SK-N-SH (cell line): ENCODE measurements at regions not wholly inside any gene's neighbourhood (a gene's known extent, or its start where the extent isn't known, plus 50 kb on each side); places are given as distances from the start of the nearest gene placed in this dataset.
"Not testable (repeated sequence)": the region's sequence is repeated elsewhere in the genome, so short reads cannot be mapped to it uniquely, and the experiment has no call there.

Source experiments
- CTCF ChIA-PET: fragments of 300-600, 350-600 bp; formaldehyde crosslinking; extraction: SDS; loops from one replicate; lab custom pipeline; 2021; lab: Yijun Ruan, JAX
- POLR2A ChIA-PET: fragments of 350-600 bp; sonication (Branson Sonifier 250); formaldehyde crosslinking; extraction: SDS; loops from one replicate; lab custom pipeline; 2020; ENCODE audit warnings: antibody characterized with exemption, inconsistent platforms; lab: Yijun Ruan, JAX
- DNase-seq: peaks from one replicate; pipeline ENCODE4 v3.0.0; 2012
- H2AFZ ChIP-seq: fragments of 200-600 bp; sonication (generic); 2 replicates; pipeline ENCODE4 v1.8.1; 2016; ENCODE audit warnings: antibody characterized with exemption, mild to moderate bottlenecking, low read depth
- H3F3A ChIP-seq: fragments of 200-600 bp; sonication (generic); replicated peaks from 2 replicates; pipeline ENCODE3; 2016; ENCODE audit warnings: antibody characterized with exemption, mild to moderate bottlenecking; ENCODE audit not compliant: insufficient read depth
- H3K27ac ChIP-seq, 2 experiments: fragments of 200-500 bp in 1 of 2; fragments of 200-600 bp in 1 of 2; sonication (Bioruptor generic) in 1 of 2; sonication (generic), shearing (Covaris generic) in 1 of 2; 2 replicates each; pipeline versions ENCODE4 v1.5.1 to v1.6.1; 2014 to 2016; ENCODE audit warnings: low read depth in 2 of 2, inconsistent platforms in 1 of 2, low read length in 1 of 2, mild to moderate bottlenecking in 1 of 2, mixed read lengths in 1 of 2
- H3K27me3 ChIP-seq: fragments of 200-600 bp; sonication (generic), shearing (Covaris generic); 2 replicates; pipeline ENCODE4 v1.6.1; 2016; ENCODE audit warnings: mixed run types; ENCODE audit not compliant: insufficient read depth
- H3K36me3 ChIP-seq, 2 experiments: fragments of 200-500 bp in 1 of 2; fragments of 200-600 bp in 1 of 2; sonication (Bioruptor generic) in 1 of 2; sonication (generic) in 1 of 2; replicated peaks in 1 of 2; 2 replicates each; pipeline versions ENCODE3 to v1.5.1; 2014 to 2016; ENCODE audit warnings: low read length in 1 of 2, mild to moderate bottlenecking in 1 of 2; ENCODE audit not compliant: insufficient read depth in 2 of 2, control insufficient read depth in 1 of 2
- H3K4me1 ChIP-seq, 2 experiments: fragments of 200-500 bp in 1 of 2; fragments of 200-600 bp in 1 of 2; sonication (Bioruptor generic) in 1 of 2; sonication (generic), shearing (Covaris generic) in 1 of 2; 2 replicates each; pipeline versions ENCODE4 v1.5.1 to v1.6.1; 2014 to 2016; ENCODE audit warnings: low read depth in 1 of 2, low read length in 1 of 2, mixed run types in 1 of 2; ENCODE audit not compliant: insufficient read depth in 2 of 2, control insufficient read depth in 1 of 2
- H3K4me2 ChIP-seq: fragments of 200-600 bp; sonication (generic), shearing (Covaris generic); 2 replicates; pipeline ENCODE4 v1.6.1; 2017; ENCODE audit warnings: mixed run types
- H3K4me3 ChIP-seq, 2 experiments: fragments of 200-500 bp in 1 of 2; fragments of 200-600 bp in 1 of 2; sonication (Bioruptor generic) in 1 of 2; sonication (generic), shearing (Covaris generic) in 1 of 2; 2 replicates each; pipeline versions ENCODE4 v1.5.1 to v1.8.1; 2014 to 2016; ENCODE audit warnings: low read depth in 2 of 2, inconsistent platforms in 1 of 2, low read length in 1 of 2, mild to moderate bottlenecking in 1 of 2, mixed read lengths in 1 of 2, moderate library complexity in 1 of 2
- H3K79me2 ChIP-seq: fragments of 200-600 bp; sonication (generic); 2 replicates; pipeline ENCODE4 v1.8.1; 2017; ENCODE audit warnings: mild to moderate bottlenecking; ENCODE audit not compliant: insufficient read depth
- H3K9ac ChIP-seq: fragments of 200-600 bp; sonication (generic); 2 replicates; pipeline ENCODE4 v1.6.1; 2017; ENCODE audit warnings: mixed run types
- H3K9me2 ChIP-seq: fragments of 200-600 bp; sonication (generic); 2 replicates; pipeline ENCODE4 v1.6.1; 2017; ENCODE audit warnings: mixed run types
- H3K9me3 ChIP-seq: fragments of 200-600 bp; sonication (generic); 2 replicates; pipeline ENCODE4 v1.6.1; 2017; ENCODE audit warnings: mixed run types, mild to moderate bottlenecking, moderate library complexity
- H4K20me1 ChIP-seq: fragments of 200-600 bp; sonication (generic); 2 replicates; pipeline ENCODE4 v1.6.1; 2017; ENCODE audit warnings: mild to moderate bottlenecking, mixed run types; ENCODE audit not compliant: insufficient read depth
- CTCF ChIP-seq: fragments of 200-600 bp; sonication (generic); IDR thresholded peaks from 2 replicates; pipeline ENCODE4 v1.6.1; 2017; ENCODE audit warnings: antibody characterized with exemption, mild to moderate bottlenecking, moderate library complexity
- ELF1 ChIP-seq: IDR thresholded peaks from 2 replicates; pipeline ENCODE4 v1.4.0; 2012
- EZH2phosphoT487 ChIP-seq: fragments of 200-600 bp; sonication (generic); IDR thresholded peaks from 2 replicates; pipeline ENCODE4 v1.6.1; 2017; ENCODE audit warnings: low read depth, mixed run types, mild to moderate bottlenecking, antibody characterized with exemption, moderate library complexity, borderline replicate concordance
- FOSL2 ChIP-seq: IDR thresholded peaks from 2 replicates; pipeline ENCODE4 v1.4.0; 2012; ENCODE audit warnings: low read depth, mild to moderate bottlenecking, moderate library complexity, borderline replicate concordance
- FOXJ3 ChIP-seq: sonication (generic); formaldehyde crosslinking; IDR thresholded peaks from 2 replicates; pipeline ENCODE4 v1.5.1; 2020; ENCODE audit warnings: mild to moderate bottlenecking, missing genetic modification reagents
- GABPA ChIP-seq: IDR thresholded peaks from 2 replicates; pipeline ENCODE4 v1.4.0; 2012; ENCODE audit warnings: low read depth, mild to moderate bottlenecking
- IRF3 ChIP-seq: fragments of 150-350 bp; IDR thresholded peaks from 2 replicates; pipeline ENCODE4 v1.6.1; 2016; ENCODE audit warnings: mild to moderate bottlenecking, low read depth, low read length
- JUND ChIP-seq: IDR thresholded peaks from 2 replicates; pipeline ENCODE4 v1.4.0; 2012
- MAX ChIP-seq: IDR thresholded peaks from 2 replicates; pipeline ENCODE4 v1.4.0; 2012; ENCODE audit warnings: low read depth
- MEF2A ChIP-seq: IDR thresholded peaks from 2 replicates; pipeline ENCODE4 v1.4.0; 2012; ENCODE audit warnings: low read depth, borderline replicate concordance
- NRF1 ChIP-seq: IDR thresholded peaks from 2 replicates; pipeline ENCODE4 v1.6.1; 2012; ENCODE audit warnings: low read depth, mild to moderate bottlenecking, low read length
- PBX3 ChIP-seq: IDR thresholded peaks from 2 replicates; pipeline ENCODE4; 2012
- REST ChIP-seq: IDR thresholded peaks from 2 replicates; pipeline ENCODE4 v1.6.1; 2012; ENCODE audit warnings: mild to moderate bottlenecking, low read depth, low read length, moderate library complexity
- RFX5 ChIP-seq: IDR thresholded peaks from 2 replicates; pipeline ENCODE4 v1.6.1; 2012; ENCODE audit warnings: mild to moderate bottlenecking, improper control_type of control experiment, low read length
- TEAD4 ChIP-seq: IDR thresholded peaks from 2 replicates; pipeline ENCODE4 v1.4.0; 2012; ENCODE audit warnings: mild to moderate bottlenecking, borderline replicate concordance; ENCODE audit not compliant: insufficient read depth
- USF1 ChIP-seq: IDR thresholded peaks from 2 replicates; pipeline ENCODE4 v1.4.0; 2012; ENCODE audit warnings: low read depth, borderline replicate concordance
- USF2 ChIP-seq: fragments of 150-350 bp; IDR thresholded peaks from 2 replicates; pipeline ENCODE4 v1.6.1; 2017; ENCODE audit warnings: antibody characterized with exemption, low read length, low read depth, borderline replicate concordance
- WGBS: methylation state at CpG from one replicate; pipeline ENCODE4 v1.1.6; 2017; ENCODE audit warnings: low lambda C conversion rate; 5-methylcytosine and 5-hydroxymethylcytosine counted together

GRCh38 chr7:135872861-135873260 lies 104.3 kb downstream of the MTPN start:
- H3K27me3 ChIP-seq, H3K4me3 ChIP-seq, H3K4me1 ChIP-seq, H3K4me2 ChIP-seq, POLR2A ChIA-PET, H3K9ac ChIP-seq, DNase-seq, H4K20me1 ChIP-seq, H3F3A ChIP-seq, H2AFZ ChIP-seq, H3K36me3 ChIP-seq, H3K79me2 ChIP-seq, CTCF ChIA-PET, H3K27ac ChIP-seq, H3K9me2 ChIP-seq, H3K9me3 ChIP-seq: not testable (repeated sequence)
- 39% methylated on average over 4 of the region's 4 CpGs for WGBS

GRCh38 chr7:135862586-135863340 lies 114.2 kb upstream of the FAM180A start:
- Histone ChIP-seq H3K4me2 (no peak overlapping the region), H3K4me3 (no peak overlapping the region), H3K36me3 (no peaks in the 10 kb centered on the region), H4K20me1 (no peaks in the 10 kb centered on the region), H3F3A (no peaks in the 10 kb centered on the region), H2AFZ (no peak overlapping the region), H3K9me2 (no peaks in the 10 kb centered on the region), H3K27me3 (no peaks in the 10 kb centered on the region), H3K9me3 (no peaks in the 10 kb centered on the region), H3K4me1 (no peaks in the 10 kb centered on the region), H3K9ac (no peak overlapping the region), H3K79me2 (no peaks in the 10 kb centered on the region), H3K27ac (no peak overlapping the region)
- ChIA-PET CTCF (interaction anchor here (1.3 kb wide), 1 partner anchor 62 kb away, joined by 5 read pairs; no protein-coding TSS in a partner anchor), POLR2A (no interaction called here)
- DNase-seq, result no peak
- 17% methylated on average over 8 of the region's 8 CpGs for WGBS
- TF ChIP-seq NRF1 (no peak), REST (no peak), MEF2A (no peak), FOSL2 (no peak), FOXJ3 (CRISPR knock-in tag) (no peak), USF2 (no peak), CTCF (no peak), ELF1 (no peak), USF1 (no peak), RFX5 (no peak), EZH2phosphoT487 (no peak), MAX (no peak), GABPA (no peak), IRF3 (no peak), JUND (no peak), TEAD4 (no peak), PBX3 (no peak)
